GM19397 (cell line): ENCODE measurements at regions not wholly inside any gene's neighbourhood (a gene's known extent, or its start where the extent isn't known, plus 50 kb on each side); places are given as distances from the start of the nearest gene placed in this dataset.
A peak's percentile ranks its signal among the peaks of the same experiment; 100 is the strongest.

Experiments used
- ATAC-seq: cut with Tn5 transposase; IDR thresholded peaks from one replicate; pipeline ENCODE4 v1.9.1; 2021; ENCODE audit warnings: mild to moderate bottlenecking, moderate library complexity; ENCODE audit not compliant: unreplicated experiment

- ATAC-seq: no peak
These were observed 434.4 kb downstream of the RAP2B start for GRCh38 chr3:153596401-153596800.

DNA sequence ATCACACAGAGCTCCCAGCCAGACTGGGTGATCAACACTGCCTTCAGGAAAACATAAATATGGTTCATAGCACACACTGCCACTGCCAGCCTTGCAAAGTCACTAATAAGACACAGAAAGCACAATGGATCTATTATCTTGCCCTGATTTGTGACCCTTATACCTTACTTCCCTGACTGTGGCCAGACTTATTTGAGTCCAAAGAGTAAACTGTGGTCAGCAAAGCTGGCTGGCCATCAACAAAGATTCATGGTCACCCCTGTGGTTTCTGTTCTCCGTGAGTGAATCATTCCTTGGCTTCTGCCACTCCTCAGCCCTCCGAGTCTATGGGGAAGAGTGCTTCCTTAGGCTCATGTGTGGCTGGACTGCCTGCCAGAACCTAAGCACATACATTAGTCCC lies 437.7 kb downstream of the RAP2B start:
- no peak for ATAC-seq

- ATAC-seq: no peak
These were observed 438.9 kb downstream of the RAP2B start for GRCh38 chr3:153600896-153601295.

GRCh38 chr3:153601374-153601853 lies 439.4 kb downstream of the RAP2B start:
- no peak for ATAC-seq

GRCh38 chr3:153602801-153603200 lies 440.8 kb downstream of the RAP2B start:
- no peak for ATAC-seq

GRCh38 chr3:153614140-153614539 lies 452.1 kb downstream of the RAP2B start:
- no peak for ATAC-seq

DNA sequence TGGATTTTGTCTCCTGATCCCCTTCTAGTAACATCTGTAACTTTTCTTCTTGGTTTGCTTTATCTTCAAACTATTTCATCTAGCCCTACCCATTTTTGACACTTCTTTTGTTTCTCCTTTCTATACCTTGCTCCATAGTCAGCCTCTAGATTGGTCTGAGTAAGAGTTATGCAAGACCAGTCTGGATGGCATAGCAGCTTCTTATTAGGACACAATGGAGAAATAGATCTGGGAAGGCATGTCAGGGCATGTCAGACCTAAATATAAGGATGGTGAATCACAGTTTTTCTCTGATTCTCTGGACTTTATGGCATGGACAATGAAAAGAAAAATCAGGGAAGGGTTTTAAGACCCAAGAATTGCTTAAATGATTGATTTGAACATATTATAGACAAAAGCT lies 452.5 kb downstream of the RAP2B start:
- ATAC-seq: no peak

- no peak for ATAC-seq
These were observed 453.8 kb downstream of the RAP2B start for GRCh38 chr3:153615863-153616262.

DNA sequence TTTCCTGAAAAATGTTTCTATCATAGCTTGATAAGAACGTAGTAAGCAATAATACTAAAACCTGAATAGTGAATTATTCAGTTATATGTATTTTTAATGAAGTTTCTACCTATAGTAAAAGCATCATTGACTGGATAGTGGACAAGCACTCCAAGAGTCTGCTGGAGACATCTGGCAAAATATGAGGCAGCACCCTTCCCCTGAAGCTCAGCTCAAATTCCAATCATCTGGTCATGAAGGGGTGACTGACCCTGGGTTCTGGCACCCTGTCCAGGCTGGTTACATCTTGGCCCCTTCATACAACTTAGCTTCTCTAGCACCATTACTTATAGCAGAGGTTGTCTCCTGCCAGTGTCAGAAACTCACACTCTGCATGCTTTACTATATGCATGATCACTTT lies 455.4 kb downstream of the RAP2B start:
- ATAC-seq: no peak

- no peak for ATAC-seq
These were observed 456.1 kb downstream of the RAP2B start for GRCh38 chr3:153618176-153618575.

DNA sequence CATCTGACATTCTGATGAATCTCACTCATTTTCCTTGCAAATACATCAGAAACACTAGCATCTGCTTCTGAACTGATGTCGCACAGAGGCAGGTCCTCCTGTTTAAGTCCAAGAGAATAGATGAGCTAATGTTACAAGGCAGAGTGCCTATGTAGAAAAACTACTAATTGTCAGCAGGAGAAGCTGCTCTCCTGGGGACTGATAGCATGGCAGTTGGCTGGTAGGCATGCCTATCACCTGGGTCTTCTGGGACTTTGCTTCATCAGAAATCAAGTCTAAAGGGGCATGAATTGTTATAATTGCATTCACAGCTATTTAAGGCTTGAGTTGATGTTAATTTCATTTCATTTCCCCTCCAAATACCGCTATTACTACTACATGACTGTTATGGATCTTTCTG lies 457.2 kb downstream of the RAP2B start:
- no peak for ATAC-seq

- peak; percentile 92 for ATAC-seq
These were observed 459.9 kb downstream of the RAP2B start for GRCh38 chr3:153621953-153622352.

- no peak for ATAC-seq
These were observed 461.8 kb downstream of the RAP2B start for GRCh38 chr3:153623834-153624233.

DNA sequence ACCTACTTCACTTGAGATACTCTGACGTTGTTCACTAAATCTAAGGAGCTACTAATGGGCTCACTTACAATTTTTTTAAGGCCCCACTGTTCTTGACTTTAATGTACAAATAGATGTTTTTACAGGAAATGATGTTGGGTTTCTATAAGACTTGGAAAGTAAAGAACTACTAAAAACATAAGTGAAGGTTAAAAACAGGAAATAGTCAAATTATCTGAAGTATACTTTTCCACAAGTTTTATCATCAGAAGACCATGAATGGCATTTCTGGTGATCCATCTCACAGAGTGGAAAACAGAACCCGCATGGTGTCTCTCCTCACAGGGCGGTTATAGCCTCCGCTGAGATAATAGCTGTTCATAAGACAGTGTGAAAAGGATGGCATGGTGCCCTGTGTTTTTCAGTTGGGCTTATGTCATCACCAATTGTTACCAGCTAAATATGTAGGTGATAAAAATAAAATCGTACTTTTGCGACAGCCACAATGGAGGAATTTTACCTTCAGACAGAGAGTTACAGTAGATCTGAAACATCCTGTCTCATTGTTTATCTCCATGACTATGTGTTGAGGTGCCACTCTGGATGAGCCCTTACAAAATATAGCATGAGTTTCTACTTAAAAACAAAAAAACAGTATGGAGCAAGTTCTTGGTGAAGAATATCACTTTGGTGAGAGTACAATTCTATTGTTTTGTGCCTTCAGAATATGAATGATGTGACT lies 462.4 kb downstream of the RAP2B start:
- ATAC-seq: no peak

DNA sequence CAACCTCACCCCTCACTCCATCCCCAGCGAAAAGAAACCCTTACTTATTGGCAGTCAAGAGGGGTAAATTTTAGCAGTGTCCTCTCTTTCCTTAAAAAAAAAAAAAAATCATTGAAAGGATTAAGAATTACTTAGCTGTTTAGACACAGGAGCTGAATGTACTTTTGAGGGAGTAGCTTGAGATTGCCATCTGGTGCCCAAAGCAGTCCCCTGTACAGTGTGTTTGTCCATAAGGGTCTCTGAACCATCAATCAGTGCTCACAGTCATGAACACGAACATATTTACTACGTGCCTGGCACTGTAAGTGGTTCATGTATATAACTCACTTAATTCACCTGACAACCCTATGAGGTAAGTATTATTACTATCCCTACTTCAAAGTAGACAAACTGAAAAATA lies 463.5 kb downstream of the RAP2B start:
- no peak for ATAC-seq

DNA sequence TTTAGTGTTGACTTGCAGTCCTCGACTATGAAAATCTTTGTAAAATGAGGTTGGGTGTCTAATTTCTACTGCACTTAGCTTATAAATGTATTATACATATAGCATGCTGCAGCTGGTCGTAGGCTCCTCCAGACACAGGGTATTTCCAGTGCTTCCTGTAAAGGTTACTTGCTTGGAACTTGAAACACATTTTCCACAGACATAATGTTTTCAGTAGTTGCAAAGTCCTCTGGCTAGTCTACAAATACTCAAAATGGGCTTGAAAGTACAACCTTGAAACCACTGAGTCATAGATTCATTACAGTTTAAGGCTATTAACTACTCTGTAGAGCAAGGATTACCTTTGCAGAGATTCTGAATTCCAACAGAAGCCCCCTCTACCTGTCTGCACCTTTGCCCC lies 464.1 kb downstream of the RAP2B start:
- no peak for ATAC-seq

- no peak for ATAC-seq
These were observed 466.6 kb downstream of the RAP2B start for GRCh38 chr3:153628591-153628990.

DNA sequence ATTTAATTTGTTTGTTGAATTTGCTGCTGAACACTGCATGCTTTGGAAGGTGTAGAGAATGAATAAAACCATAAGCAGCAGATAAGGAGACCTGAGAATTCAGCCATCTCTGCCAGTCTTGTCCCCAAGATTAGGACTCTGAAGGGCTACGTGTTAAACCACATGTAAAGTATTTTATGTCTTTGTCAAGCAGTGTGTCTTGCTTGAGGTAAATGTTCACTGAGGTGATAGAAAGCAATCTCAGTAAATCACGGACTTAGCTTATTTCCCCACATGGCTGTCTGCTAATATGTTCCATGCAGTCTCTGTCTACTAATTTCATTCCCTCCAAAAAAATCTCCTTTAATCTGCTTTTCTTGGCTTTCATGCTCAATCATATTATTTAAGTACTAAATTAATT lies 467.1 kb downstream of the RAP2B start:
- ATAC-seq: no peak

DNA sequence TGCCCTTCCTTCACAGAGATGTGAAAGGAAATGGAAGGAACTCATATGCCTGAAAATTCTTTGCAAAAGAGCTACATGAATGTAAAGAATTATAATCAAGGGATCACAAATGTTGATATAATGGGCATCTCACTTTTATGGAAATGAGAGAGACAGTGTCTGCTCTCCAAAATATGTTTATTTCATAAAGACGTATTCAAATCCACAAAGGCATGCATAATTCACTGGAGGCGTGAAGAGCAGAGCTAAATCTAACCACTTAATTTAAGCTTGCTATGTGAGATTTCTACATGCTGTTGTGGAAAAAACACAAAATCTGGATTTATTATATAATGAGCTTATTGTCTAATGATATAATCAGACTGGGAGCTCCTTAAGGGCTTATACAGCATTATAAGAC lies 469.1 kb downstream of the RAP2B start:
- ATAC-seq: no peak

DNA sequence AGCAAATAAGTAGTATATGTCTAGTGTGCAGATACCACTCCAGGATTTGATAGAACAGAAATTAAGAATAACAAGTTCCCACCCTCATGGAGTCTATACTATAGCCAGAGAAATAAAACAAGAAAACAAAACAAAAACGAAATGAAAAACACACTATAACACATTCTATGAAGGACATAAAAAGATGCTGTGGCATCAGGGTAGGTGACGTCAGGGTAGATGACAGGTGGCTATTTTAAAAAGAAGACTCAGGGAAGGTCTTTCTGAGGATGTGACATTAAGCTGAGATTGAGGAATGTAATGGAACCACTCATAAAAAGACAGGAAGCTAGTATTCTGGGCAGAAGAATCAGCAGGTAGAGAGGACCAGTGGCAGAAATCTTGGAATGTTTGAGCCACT lies 469.6 kb downstream of the RAP2B start:
- ATAC-seq: no peak

DNA sequence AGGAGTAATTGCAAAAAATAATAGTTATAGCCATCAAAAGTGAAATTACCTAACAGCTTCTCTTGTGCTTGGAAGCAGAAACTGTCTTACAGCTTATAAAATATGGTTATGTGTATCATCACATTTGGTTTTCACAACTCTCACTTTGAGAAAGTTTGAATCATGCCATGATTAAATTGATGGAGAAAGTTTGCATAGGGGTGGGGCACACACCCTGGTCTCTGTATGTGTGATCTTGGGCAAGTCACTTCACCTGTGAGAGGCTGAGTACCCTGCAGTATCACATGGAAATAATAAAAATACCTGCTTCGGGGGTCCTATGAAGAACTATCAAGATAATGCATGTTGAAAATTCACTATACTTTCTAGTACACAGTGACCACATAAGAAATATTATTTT lies 471.4 kb downstream of the RAP2B start:
- no peak for ATAC-seq

GRCh38 chr3:153634683-153635082 lies 472.7 kb downstream of the RAP2B start:
- ATAC-seq: no peak

- no peak for ATAC-seq
These were observed 477.6 kb downstream of the RAP2B start for GRCh38 chr3:153639631-153640030.
